NT2/D1 (cell line): ENCODE measurements at regions not wholly inside any gene's neighbourhood (a gene's known extent, or its start where the extent isn't known, plus 50 kb on each side); places are given as distances from the start of the nearest gene placed in this dataset.

ENCODE experiments used
- DNase-seq: peaks from one replicate; pipeline ENCODE4 v3.0.0-alpha.2; 2011; ENCODE audit warnings: low read depth, low spot score
- H3K27me3 ChIP-seq: 2 replicates; pipeline ENCODE4 v1.6.0; 2011; ENCODE audit warnings: mild to moderate bottlenecking; ENCODE audit not compliant: insufficient read length, insufficient read depth
- H3K36me3 ChIP-seq: 2 replicates; pipeline ENCODE4 v1.6.1; 2011; ENCODE audit warnings: mild to moderate bottlenecking, low read length, mixed read lengths; ENCODE audit not compliant: insufficient read depth, insufficient read length
- H3K4me1 ChIP-seq: 2 replicates; pipeline ENCODE4 v1.5.1; 2011; ENCODE audit not compliant: insufficient read depth, insufficient read length
- H3K4me3 ChIP-seq: 2 replicates; pipeline ENCODE4 v1.5.1; 2011; ENCODE audit warnings: low read depth; ENCODE audit not compliant: insufficient read length
- H3K9ac ChIP-seq: 2 replicates; pipeline ENCODE4 v1.6.0; 2011; ENCODE audit warnings: low read depth; ENCODE audit not compliant: insufficient read length
- H3K9me3 ChIP-seq: 2 replicates; pipeline ENCODE4 v1.5.1; 2011; ENCODE audit warnings: mild to moderate bottlenecking, low read length; ENCODE audit not compliant: insufficient read depth
- SUZ12 ChIP-seq: IDR thresholded peaks from 2 replicates; pipeline ENCODE4 v1.6.1; 2011; ENCODE audit not compliant: insufficient read length, insufficient read depth; ENCODE audit errors: extremely low read depth
- YY1 ChIP-seq: IDR thresholded peaks from 2 replicates; pipeline ENCODE4 v1.6.1; 2011; ENCODE audit not compliant: insufficient read length, insufficient read depth
- ZNF274 ChIP-seq: IDR thresholded peaks from 2 replicates; pipeline ENCODE4 v1.6.1; 2011; ENCODE audit warnings: mild to moderate bottlenecking, low read depth, low read length

DNA sequence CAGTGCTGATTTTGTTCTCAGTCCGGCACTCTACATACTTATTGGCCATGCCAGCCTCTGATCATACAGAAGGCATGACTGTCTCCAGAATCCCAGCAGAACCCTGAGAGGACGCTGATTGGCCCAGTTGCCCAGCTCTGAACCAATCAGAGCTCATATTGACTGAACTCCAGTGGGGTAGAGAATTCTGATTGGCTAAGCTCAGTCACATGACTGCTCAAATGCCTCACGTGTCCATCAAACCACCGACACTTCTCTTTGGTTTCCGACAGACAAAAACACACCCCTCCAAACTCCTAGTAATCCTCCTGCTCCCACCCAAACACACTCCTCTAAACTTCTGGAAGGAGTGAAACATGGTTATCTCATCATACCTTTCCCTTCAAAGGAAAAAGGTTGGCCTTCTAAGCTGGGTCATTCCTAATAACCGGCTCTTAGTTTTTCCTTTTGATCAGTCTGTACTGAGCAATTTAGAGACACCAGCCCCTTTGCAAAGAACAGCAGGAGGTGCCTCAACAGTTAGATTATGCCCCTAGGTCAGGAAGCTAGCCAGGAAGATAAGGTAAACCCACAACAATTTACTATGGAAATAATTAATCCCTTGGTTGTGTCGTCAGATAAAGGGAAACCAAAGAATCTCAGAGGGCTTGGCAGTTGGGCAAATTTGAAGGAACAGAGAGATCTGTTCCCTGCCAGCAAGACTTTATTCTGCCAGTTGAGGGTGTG is 187.8 kb downstream of the TLE3 start:
- Histone ChIP-seq H3K4me1 (peaks cover 8% of the 10 kb centered on the region), H3K9ac (no peak overlapping the region), H3K4me3 (no peak overlapping the region), H3K27me3 (peaks cover 19% of the 10 kb centered on the region), H3K9me3 (0 out of 2 replicates have a peak, but pooled peaks cover 9% of the 10 kb centered on the region), H3K36me3 (no peaks in the 10 kb centered on the region)
- DNase-seq, result no peak
- TF ChIP-seq SUZ12, result no peak
- no peak for TF ChIP-seq YY1
- no peak for TF ChIP-seq ZNF274

DNA sequence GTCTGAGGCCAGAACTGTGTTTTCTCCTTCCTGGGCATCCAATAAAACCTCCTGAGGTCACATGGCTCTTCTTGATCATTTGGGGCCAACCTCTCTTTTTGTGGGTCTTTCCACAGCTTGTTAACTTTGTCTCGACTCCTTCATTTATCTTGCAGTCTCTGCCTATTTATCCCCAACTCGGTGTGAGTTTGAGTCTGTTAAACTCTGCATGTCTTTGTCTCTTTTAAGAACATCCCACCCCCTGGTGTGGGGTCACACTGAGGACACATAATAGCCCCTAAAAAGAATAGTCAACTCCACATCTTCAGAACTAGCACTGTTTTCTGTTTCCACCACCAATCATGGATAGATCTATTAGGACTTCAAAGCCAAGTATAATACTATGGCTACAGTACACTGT is 187.2 kb downstream of the TLE3 start:
- H3K4me3 ChIP-seq, result no peak overlapping the region
- H3K36me3 ChIP-seq, result no peaks in the 10 kb centered on the region
- peaks cover 7% of the 10 kb centered on the region for H3K4me1 ChIP-seq
- H3K9me3 ChIP-seq, result 0 out of 2 replicates have a peak, but pooled peaks cover 9% of the 10 kb centered on the region
- DNase-seq, result peak; percentile 46
- H3K9ac ChIP-seq, result no peak overlapping the region
- peaks cover 19% of the 10 kb centered on the region for H3K27me3 ChIP-seq
- TF ChIP-seq ZNF274 (no peak), YY1 (no peak), SUZ12 (no peak)

GRCh38 chr15:69912116-69912515 is 185.6 kb downstream of the TLE3 start:
- TF ChIP-seq YY1 (no peak), ZNF274 (no peak), SUZ12 (no peak)
- peaks cover 10% of the 10 kb centered on the region for H3K4me1 ChIP-seq
- DNase-seq, result no peak
- H3K4me3 ChIP-seq, result no peak overlapping the region
- H3K27me3 ChIP-seq, result peaks cover 19% of the 10 kb centered on the region
- H3K9ac ChIP-seq, result no peak overlapping the region
- 0 out of 2 replicates have a peak, but pooled peaks cover 9% of the 10 kb centered on the region for H3K9me3 ChIP-seq
- no peaks in the 10 kb centered on the region for H3K36me3 ChIP-seq

DNA sequence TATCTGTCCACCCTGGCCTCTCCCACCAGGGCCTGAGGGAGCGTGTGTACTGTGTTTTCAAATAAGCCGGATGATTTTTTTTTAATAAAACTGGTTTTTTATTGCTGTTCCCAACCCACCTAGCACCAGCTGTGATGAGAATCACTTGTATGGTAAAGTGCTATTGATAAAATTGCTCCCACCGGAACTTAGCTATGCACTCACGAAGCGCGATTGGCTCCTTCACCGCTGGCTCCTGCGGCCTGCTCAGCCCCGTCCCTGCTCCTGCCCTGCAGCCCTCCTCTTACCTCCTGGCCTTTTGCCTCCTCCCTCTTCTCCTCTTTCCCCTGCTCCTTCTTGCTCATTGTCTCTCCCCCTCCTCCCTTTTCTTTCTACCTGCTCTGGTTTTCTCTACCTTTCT is 183.7 kb downstream of the TLE3 start:
- Histone ChIP-seq H3K36me3 (no peaks in the 10 kb centered on the region), H3K27me3 (peaks cover 12% of the 10 kb centered on the region)

GRCh38 chr15:69914960-69915359 is 182.8 kb downstream of the TLE3 start:
- Histone ChIP-seq H3K9ac (no peak overlapping the region), H3K4me1 (peaks cover 17% of the 10 kb centered on the region), H3K36me3 (no peaks in the 10 kb centered on the region), H3K9me3 (no peaks in the 10 kb centered on the region), H3K4me3 (no peak overlapping the region), H3K27me3 (peaks cover 12% of the 10 kb centered on the region)
- TF ChIP-seq SUZ12 (no peak), ZNF274 (no peak), YY1 (no peak)
- no peak for DNase-seq

More for the DNA sequence above, 183.7 kb downstream of the TLE3 start:
- no peak overlapping the region for H3K9ac ChIP-seq
- peaks cover 12% of the 10 kb centered on the region for H3K4me1 ChIP-seq
- no peak overlapping the region for H3K4me3 ChIP-seq
- no peak for DNase-seq
- 0 out of 2 replicates have a peak, but pooled peaks cover 7% of the 10 kb centered on the region for H3K9me3 ChIP-seq
- TF ChIP-seq SUZ12 (no peak), ZNF274 (no peak), YY1 (no peak)

GRCh38 chr15:69916169-69916785 is 181.4 kb downstream of the TLE3 start:
- Histone ChIP-seq H3K9me3 (no peaks in the 10 kb centered on the region), H3K27me3 (peaks cover 12% of the 10 kb centered on the region), H3K4me3 (no peak overlapping the region), H3K9ac (no peak overlapping the region), H3K4me1 (peaks cover 18% of the 10 kb centered on the region), H3K36me3 (no peaks in the 10 kb centered on the region)
- TF ChIP-seq ZNF274, result no peak
- no peak for TF ChIP-seq SUZ12
- TF ChIP-seq YY1, result no peak
- no peak for DNase-seq

DNA sequence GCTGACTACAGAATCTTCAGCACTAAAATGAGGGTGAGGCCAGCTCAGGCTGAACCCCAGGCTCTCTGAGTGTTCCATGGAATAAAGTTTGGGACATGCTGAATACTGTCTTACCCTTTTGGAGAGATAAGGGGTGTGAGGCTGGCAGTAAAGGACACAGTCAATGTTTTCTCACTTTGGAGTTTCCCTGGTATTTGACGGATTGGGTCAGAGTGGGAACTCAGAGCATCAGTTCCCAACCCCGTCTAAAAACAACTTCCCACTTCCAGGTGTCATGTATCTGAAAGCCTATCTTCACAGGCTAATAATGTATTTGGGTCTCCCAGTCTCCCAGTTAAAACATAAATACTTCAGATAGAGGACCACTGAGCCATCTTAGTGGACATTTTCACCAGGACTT is 180.7 kb downstream of the TLE3 start:
- Histone ChIP-seq H3K36me3 (no peaks in the 10 kb centered on the region), H3K4me3 (no peak overlapping the region), H3K4me1 (peaks cover 18% of the 10 kb centered on the region), H3K9me3 (no peaks in the 10 kb centered on the region), H3K9ac (no peak overlapping the region), H3K27me3 (peaks cover 7% of the 10 kb centered on the region)
- DNase-seq, result no peak
- TF ChIP-seq ZNF274 (no peak), YY1 (no peak), SUZ12 (no peak)
